Keratinocyte (primary cell): ENCODE measurements at regions not wholly inside any gene's neighbourhood (a gene's known extent, or its start where the extent isn't known, plus 50 kb on each side); places are given as distances from the start of the nearest gene placed in this dataset.

Experiments used
- CTCF ChIP-seq, 3 experiments: IDR thresholded peaks in 1 of 3; conservative IDR thresholded peaks in 1 of 3; optimal IDR thresholded peaks in 1 of 3; 2 replicates in 2 of 3; 3 replicates in 1 of 3; pipeline versions ENCODE3 to v1.5.1; 2011; ENCODE audit warnings: low read length in 3 of 3, mild to moderate bottlenecking in 3 of 3, moderate library complexity in 2 of 3, control low read depth in 1 of 3, inconsistent platforms in 1 of 3; ENCODE audit not compliant: insufficient read depth in 2 of 3; ENCODE audit errors: extremely low read depth in 1 of 3
- EZH2 ChIP-seq: IDR thresholded peaks from one replicate; pipeline ENCODE4 v1.6.1; 2012; ENCODE audit warnings: inconsistent platforms, mild to moderate bottlenecking, low read length, moderate library complexity

DNA sequence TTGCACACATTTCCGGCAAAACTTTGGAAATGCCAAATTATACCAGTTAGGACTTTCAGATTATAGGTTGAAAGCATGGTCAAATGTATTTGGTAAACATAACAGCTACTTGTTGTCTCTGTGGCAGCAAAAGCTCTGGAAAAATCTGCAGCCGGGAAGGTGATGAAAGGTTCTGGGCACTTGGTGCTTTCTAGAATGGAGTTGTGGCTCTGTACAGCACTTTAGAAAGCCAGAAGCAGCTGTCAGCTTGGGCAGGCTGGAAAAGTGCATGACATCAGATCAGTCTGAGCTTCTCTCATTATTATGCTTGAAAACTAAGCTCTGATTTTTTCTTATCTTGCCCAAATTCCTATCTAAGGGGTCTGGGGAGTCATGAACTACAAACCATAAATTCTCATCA is 118.6 kb upstream of the MAST4 start:
- TF ChIP-seq CTCF (optimal IDR thresholded peaks at IDR 0.05 in 1 of 3, IDR thresholded peaks at IDR 0.05 in 1 of 3, conservative IDR thresholded peaks at IDR 0.05 in 1 of 3; ENCODE audit: extremely low read depth in 1 of 3, insufficient read depth in 2 of 3, low read length in 3 of 3) (no peak), EZH2 (no peak)
